Parathyroid adenoma (tissue), 2 donors: ENCODE measurements at regions not wholly inside any gene's neighbourhood (a gene's known extent, or its start where the extent isn't known, plus 50 kb on each side); places are given as distances from the start of the nearest gene placed in this dataset.

ENCODE experiments used
- H2AFZ ChIP-seq: fragments of 300-600 bp; sonication (generic); one replicate; pipeline ENCODE4 v1.7.0; 2017; ENCODE audit warnings: antibody characterized with exemption, mild to moderate bottlenecking
- H3K27ac ChIP-seq: fragments of 300-600 bp; sonication (generic); one replicate; pipeline ENCODE4 v1.7.0; 2017
- H3K27me3 ChIP-seq: fragments of 300-600 bp; sonication (generic); one replicate; pipeline ENCODE4 v1.7.0; 2017; ENCODE audit warnings: low read length; ENCODE audit not compliant: control insufficient read depth, insufficient read depth
- H3K36me3 ChIP-seq: fragments of 300-600 bp; sonication (generic); one replicate; pipeline ENCODE4 v1.7.0; 2017; ENCODE audit warnings: low read length; ENCODE audit not compliant: control insufficient read depth, insufficient read depth
- H3K4me1 ChIP-seq: fragments of 300-600 bp; sonication (generic); one replicate; pipeline ENCODE4 v1.7.0; 2017; ENCODE audit warnings: control low read depth
- H3K4me2 ChIP-seq: fragments of 300-600 bp; sonication (generic); one replicate; pipeline ENCODE4 v1.7.0; 2017; ENCODE audit warnings: low read length
- H3K4me3 ChIP-seq: fragments of 300-600 bp; sonication (generic); one replicate; pipeline ENCODE4 v1.7.0; 2017; ENCODE audit warnings: low read depth, low read length
- H3K79me2 ChIP-seq: fragments of 300-600 bp; sonication (generic); one replicate; pipeline ENCODE4 v1.7.0; 2017; ENCODE audit warnings: control low read depth
- H3K9ac ChIP-seq: fragments of 300-600 bp; sonication (generic); one replicate; pipeline ENCODE4 v1.7.0; 2017; ENCODE audit warnings: mild to moderate bottlenecking
- H3K9me3 ChIP-seq: fragments of 300-600 bp; sonication (generic); one replicate; pipeline ENCODE4 v1.7.0; 2017; ENCODE audit warnings: low read length; ENCODE audit not compliant: control insufficient read depth
- TF ChIP-seq, protein P1 (sequence below): fragments of 300-600 bp; sonication (generic); IDR thresholded peaks from one replicate; pipeline ENCODE4 v1.7.0; 2017; ENCODE audit warnings: antibody characterized with exemption, mild to moderate bottlenecking
- donor health status: primary hyperparathyroidism.

DNA sequence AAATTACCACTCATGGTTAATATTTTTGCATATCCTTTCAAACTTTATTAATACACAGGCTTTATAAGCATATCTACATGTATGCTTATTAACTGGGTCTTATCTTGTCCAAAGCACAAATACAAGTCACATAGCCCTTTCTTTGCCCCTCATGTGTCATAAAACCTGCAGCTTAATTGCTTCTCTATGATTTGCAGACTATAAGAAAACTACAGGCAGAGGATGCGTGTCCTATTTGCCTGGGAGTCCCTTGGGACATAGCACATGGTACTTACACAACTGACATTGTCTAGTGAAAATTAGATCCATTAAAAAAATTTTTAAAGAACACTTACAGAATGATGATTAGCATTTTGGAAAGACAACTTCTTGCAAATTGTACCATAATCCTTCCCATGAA lies 190.5 kb upstream of the PLEKHA5 start:
- Histone ChIP-seq H3K36me3 (no peaks in the 10 kb centered on the region), H3K4me3 (no peak overlapping the region), H3K4me2 (no peak overlapping the region)

DNA sequence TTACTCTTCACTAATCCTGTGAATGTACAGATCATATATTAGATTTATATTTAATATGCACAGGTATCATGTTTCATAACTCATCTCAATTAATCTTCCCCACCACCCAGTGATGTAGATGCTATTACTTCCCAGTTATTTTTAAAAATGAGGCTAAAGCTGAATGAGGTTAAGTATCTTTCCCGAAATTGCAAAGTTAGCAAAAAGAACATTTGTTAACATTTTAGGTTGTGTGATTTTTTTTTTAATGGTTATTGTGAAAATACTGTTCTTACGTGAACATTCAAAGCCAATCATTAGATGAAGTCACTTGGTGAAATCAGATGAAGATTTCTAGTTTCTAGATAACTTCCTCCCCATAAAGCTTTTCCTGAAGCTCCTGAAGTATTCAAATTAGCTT lies 186.9 kb upstream of the PLEKHA5 start:
- no peak overlapping the region for H3K27ac ChIP-seq
- no peaks in the 10 kb centered on the region for H3K9me3 ChIP-seq
- no peak overlapping the region for H3K4me3 ChIP-seq

More for the DNA sequence above, 190.5 kb upstream of the PLEKHA5 start:
- Histone ChIP-seq H2AFZ (no peak overlapping the region), H3K79me2 (no peaks in the 10 kb centered on the region), H3K27me3 (no peaks in the 10 kb centered on the region), H3K9me3 (no peaks in the 10 kb centered on the region), H3K4me1 (no peaks in the 10 kb centered on the region), H3K27ac (no peak overlapping the region), H3K9ac (no peak overlapping the region)
- TF ChIP-seq, protein P1, sequence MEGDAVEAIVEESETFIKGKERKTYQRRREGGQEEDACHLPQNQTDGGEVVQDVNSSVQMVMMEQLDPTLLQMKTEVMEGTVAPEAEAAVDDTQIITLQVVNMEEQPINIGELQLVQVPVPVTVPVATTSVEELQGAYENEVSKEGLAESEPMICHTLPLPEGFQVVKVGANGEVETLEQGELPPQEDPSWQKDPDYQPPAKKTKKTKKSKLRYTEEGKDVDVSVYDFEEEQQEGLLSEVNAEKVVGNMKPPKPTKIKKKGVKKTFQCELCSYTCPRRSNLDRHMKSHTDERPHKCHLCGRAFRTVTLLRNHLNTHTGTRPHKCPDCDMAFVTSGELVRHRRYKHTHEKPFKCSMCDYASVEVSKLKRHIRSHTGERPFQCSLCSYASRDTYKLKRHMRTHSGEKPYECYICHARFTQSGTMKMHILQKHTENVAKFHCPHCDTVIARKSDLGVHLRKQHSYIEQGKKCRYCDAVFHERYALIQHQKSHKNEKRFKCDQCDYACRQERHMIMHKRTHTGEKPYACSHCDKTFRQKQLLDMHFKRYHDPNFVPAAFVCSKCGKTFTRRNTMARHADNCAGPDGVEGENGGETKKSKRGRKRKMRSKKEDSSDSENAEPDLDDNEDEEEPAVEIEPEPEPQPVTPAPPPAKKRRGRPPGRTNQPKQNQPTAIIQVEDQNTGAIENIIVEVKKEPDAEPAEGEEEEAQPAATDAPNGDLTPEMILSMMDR: no peak

DNA sequence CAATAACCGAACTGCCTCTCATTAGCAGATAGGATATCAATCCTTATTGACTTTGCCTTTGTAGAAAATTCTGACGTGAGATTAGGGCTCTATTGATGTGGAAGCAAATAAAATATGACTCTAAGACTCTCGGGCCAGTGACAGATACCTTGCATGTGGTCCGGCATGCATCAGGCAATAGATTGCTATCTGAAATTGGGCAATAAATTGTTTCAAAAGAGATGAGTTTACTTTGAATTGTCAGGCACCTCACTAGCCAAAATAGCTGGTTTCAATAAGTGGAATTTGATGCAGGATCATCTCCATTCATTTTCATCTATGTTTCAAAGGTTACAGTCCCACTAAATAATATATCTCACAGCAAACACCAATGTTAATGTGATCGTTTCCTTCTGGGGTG lies 186.3 kb upstream of the PLEKHA5 start:
- no peaks in the 10 kb centered on the region for H3K36me3 ChIP-seq
- TF ChIP-seq, protein P1: no peak
- no peak overlapping the region for H3K4me2 ChIP-seq
- no peaks in the 10 kb centered on the region for H3K9me3 ChIP-seq
- no peak overlapping the region for H3K9ac ChIP-seq
- H3K4me3 ChIP-seq: no peak overlapping the region
- no peak overlapping the region for H3K27ac ChIP-seq
- no peak overlapping the region for H2AFZ ChIP-seq
- H3K27me3 ChIP-seq: no peaks in the 10 kb centered on the region
- H3K79me2 ChIP-seq: no peaks in the 10 kb centered on the region
- H3K4me1 ChIP-seq: no peaks in the 10 kb centered on the region

More for the DNA sequence above, 186.9 kb upstream of the PLEKHA5 start:
- H3K36me3 ChIP-seq: no peaks in the 10 kb centered on the region
- TF ChIP-seq, protein P1: no peak
- H3K27me3 ChIP-seq: no peaks in the 10 kb centered on the region
- H3K4me1 ChIP-seq: no peaks in the 10 kb centered on the region
- no peaks in the 10 kb centered on the region for H3K79me2 ChIP-seq
- no peak overlapping the region for H3K9ac ChIP-seq
- no peak overlapping the region for H2AFZ ChIP-seq
- H3K4me2 ChIP-seq: no peak overlapping the region

DNA sequence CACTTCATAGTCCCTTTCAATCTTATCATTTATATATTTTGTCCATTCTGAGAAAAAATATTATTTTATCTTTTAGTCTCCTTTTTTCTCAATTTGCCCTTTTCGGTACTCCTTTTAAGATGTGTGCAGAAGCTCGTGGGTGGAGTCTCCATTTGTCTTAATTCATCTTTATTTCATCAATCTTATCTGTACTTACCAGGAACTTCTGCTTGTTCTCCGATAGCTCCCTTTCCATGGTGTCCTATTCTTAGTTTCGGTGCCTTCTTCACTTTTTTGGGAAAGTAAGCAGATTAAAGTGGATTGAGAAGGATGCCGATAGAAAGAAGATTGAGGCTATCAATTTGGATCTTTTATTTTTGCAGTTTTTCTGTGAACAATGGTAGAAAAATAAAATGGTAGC lies 183.4 kb upstream of the PLEKHA5 start:
- Histone ChIP-seq H3K36me3 (no peaks in the 10 kb centered on the region), H3K4me3 (no peak overlapping the region), H3K9me3 (no peaks in the 10 kb centered on the region), H2AFZ (no peak overlapping the region), H3K27ac (no peak overlapping the region), H3K4me2 (no peak overlapping the region), H3K27me3 (no peaks in the 10 kb centered on the region), H3K79me2 (no peaks in the 10 kb centered on the region), H3K4me1 (no peaks in the 10 kb centered on the region), H3K9ac (no peak overlapping the region)
- TF ChIP-seq, protein P1: no peak

DNA sequence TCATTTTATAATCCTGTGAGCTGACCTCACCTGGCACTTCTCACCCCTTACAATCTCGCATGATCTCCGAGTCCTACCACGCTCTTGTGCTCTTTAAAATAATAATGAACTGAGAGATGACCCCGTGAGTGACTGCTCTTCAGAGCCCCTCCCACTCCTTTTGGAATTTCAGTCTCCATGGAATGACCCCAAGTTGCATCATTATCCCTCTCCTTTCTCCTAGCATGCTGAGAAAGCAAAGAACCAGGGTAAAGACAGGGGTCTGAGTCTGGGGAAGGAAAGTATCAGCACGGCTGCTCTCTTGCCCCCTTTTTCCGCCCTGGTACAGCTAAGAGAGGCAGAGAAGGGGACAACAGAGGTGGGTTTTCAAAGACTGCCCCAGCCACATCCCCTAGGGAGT lies 178.3 kb upstream of the PLEKHA5 start:
- no peak overlapping the region for H3K27ac ChIP-seq
- no peak overlapping the region for H3K4me3 ChIP-seq
- H2AFZ ChIP-seq: no peak overlapping the region
- H3K27me3 ChIP-seq: no peaks in the 10 kb centered on the region
- H3K36me3 ChIP-seq: no peaks in the 10 kb centered on the region
- H3K9ac ChIP-seq: no peak overlapping the region
- no peaks in the 10 kb centered on the region for H3K4me1 ChIP-seq
- no peak overlapping the region for H3K4me2 ChIP-seq
- TF ChIP-seq, protein P1: no peak
- H3K79me2 ChIP-seq: no peaks in the 10 kb centered on the region
- no peaks in the 10 kb centered on the region for H3K9me3 ChIP-seq
